ENCODE measurements at regions not wholly inside any gene's neighbourhood (a gene's known extent, or its start where the extent isn't known, plus 50 kb on each side); places are given as distances from the start of the nearest gene placed in this dataset.

DNA sequence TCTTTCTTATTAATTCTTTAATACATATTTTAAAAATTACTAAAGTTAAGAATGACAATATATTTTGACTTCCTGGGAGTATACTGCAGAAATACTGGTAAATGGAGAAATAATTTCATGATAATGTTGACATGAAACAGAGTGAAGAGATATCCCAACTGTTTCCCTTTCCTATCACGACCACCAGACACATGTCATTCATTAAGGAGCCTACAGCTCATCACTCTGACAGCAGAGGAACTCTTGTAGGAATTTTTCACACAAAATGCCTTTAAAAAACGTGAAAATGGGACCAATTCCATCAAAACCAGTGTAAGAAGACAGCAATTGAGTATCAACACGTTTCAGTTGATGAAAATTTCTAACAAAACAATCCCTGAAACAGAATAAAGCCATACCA, 172.9 kb upstream of the CPHXL start:
- Histone ChIP-seq H3K9me3 (no peaks in the 10 kb centered on the region), H3K27me3 (no peaks in the 10 kb centered on the region), H3K4me3 (no peak overlapping the region), H3K36me3 (no peaks in the 10 kb centered on the region)
- DNase-seq = no peak

GRCh38 chr16:75908331-75909117, 182.2 kb upstream of the CPHXL start:
- Histone ChIP-seq H3K27me3 (no peaks in the 10 kb centered on the region), H3K4me3 (no peak overlapping the region), H3K9me3 (no peaks in the 10 kb centered on the region), H3K36me3 (no peaks in the 10 kb centered on the region)
- no peak for DNase-seq

- H3K27me3 ChIP-seq = no peaks in the 10 kb centered on the region
Measured at GRCh38 chr16:75909746-75910145, 183.5 kb upstream of the CPHXL start.

GRCh38 chr16:75911896-75912295, 185.6 kb upstream of the CPHXL start:
- Histone ChIP-seq H3K4me3 (no peak overlapping the region), H3K36me3 (no peaks in the 10 kb centered on the region), H3K27me3 (no peaks in the 10 kb centered on the region), H3K9me3 (no peaks in the 10 kb centered on the region)
- no peak for DNase-seq

More at GRCh38 chr16:75909746-75910145, 183.5 kb upstream of the CPHXL start:
- Histone ChIP-seq H3K4me3 (no peak overlapping the region), H3K36me3 (no peaks in the 10 kb centered on the region), H3K9me3 (no peaks in the 10 kb centered on the region)
- DNase-seq = no peak

GRCh38 chr16:75913958-75914357, 187.7 kb upstream of the CPHXL start:
- H3K9me3 ChIP-seq = no peaks in the 10 kb centered on the region
- no peak for DNase-seq
- H3K36me3 ChIP-seq = no peaks in the 10 kb centered on the region
- no peak overlapping the region for H3K4me3 ChIP-seq
- H3K27me3 ChIP-seq = no peaks in the 10 kb centered on the region

DNA sequence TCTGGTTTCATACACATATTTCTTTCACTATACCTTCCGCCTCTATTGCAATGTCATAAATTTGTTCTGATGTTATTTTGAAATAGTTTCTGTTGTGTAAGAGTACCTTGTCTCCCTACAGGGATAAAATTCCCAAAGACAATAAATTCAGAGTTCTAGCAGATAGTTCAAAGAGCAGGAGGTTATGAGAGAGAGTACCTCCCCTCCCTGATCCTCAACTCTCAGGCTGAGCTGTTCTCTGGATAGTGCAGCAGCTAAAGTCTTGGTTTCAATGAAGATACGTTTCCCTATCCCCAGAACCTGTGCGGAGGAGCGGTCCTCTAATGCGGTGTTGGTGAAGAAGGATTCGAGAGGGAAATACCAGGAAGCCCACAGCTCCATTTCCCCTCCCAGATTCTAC, 190.2 kb upstream of the CPHXL start:
- no peaks in the 10 kb centered on the region for H3K36me3 ChIP-seq
- H3K4me3 ChIP-seq = no peak overlapping the region
- DNase-seq = no peak
- H3K9me3 ChIP-seq = no peaks in the 10 kb centered on the region
- no peaks in the 10 kb centered on the region for H3K27me3 ChIP-seq

GRCh38 chr16:75918109-75918508, 191.8 kb upstream of the CPHXL start:
- no peaks in the 10 kb centered on the region for H3K36me3 ChIP-seq
- DNase-seq = no peak
- H3K4me3 ChIP-seq = no peak overlapping the region
- no peaks in the 10 kb centered on the region for H3K27me3 ChIP-seq
- H3K9me3 ChIP-seq = no peaks in the 10 kb centered on the region

- Histone ChIP-seq H3K4me3 (no peak overlapping the region), H3K27me3 (no peaks in the 10 kb centered on the region), H3K9me3 (no peaks in the 10 kb centered on the region), H3K36me3 (no peaks in the 10 kb centered on the region)
- DNase-seq = peak; percentile 2
Measured at GRCh38 chr16:75919664-75920063, 193.4 kb upstream of the CPHXL start.

DNA sequence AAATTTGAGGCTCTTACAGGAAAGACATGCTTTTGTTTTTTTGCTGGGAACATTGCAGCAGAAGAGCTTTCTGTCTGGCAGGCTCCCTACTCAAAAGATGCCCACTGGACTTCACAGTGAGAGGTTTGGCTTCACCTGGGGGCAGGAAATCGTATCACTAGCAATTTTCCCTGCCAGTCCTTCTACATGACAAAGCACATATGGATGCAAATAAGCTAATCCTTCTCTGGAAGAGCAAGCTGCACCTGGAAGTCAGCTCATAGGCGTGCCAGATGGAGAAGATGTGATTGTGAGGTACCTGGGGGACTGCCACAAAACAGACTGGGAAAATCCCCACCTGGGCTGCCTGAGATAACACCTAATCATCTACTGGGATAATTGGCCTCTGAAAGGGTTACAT, 195.0 kb upstream of the CPHXL start:
- H3K4me3 ChIP-seq = no peak overlapping the region
- H3K27me3 ChIP-seq = no peaks in the 10 kb centered on the region
- DNase-seq = no peak
- H3K36me3 ChIP-seq = no peaks in the 10 kb centered on the region
- H3K9me3 ChIP-seq = no peaks in the 10 kb centered on the region

DNA sequence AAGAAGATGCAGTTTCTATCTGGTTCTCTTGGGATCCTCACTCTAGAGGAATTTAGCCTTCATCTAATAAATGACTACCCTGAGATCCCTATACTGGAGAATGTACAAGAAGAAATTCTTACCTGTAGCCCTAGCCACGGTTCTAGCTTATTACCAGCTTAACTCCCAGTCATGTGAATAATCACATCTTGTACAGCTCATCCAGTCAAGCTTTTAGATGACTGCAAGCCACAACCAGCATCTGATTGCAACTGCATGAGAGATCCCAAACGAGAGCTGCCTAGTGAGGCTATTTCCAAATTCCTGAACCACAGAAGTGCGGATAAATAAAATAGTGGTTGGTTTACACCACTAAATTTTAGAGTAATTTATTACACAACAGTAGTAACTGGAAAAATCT, 196.0 kb upstream of the CPHXL start:
- Histone ChIP-seq H3K4me3 (no peak overlapping the region), H3K9me3 (no peaks in the 10 kb centered on the region), H3K36me3 (no peaks in the 10 kb centered on the region), H3K27me3 (no peaks in the 10 kb centered on the region)
- no peak for DNase-seq

DNA sequence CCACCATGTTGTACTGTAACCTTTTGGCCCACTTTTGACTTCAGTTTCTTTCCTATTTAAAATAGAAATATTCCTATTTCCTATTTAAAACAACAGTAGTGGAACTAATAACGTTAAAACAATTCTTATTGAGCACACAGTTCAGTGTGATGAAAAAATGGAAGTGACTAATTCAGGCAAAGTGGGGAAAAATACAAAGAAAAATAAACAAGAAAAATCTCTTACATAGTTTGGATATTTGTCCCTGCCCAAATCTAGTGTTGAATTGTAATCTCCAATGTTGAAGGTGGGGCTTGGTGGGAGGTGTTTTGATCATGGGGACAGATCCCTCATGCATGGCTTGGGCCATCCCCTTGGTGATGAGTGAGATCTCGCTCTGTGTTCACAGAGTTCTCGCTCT, 198.1 kb upstream of the CPHXL start:
- no peaks in the 10 kb centered on the region for H3K27me3 ChIP-seq
- no peak overlapping the region for H3K4me3 ChIP-seq
- H3K36me3 ChIP-seq = no peaks in the 10 kb centered on the region
- no peaks in the 10 kb centered on the region for H3K9me3 ChIP-seq
- DNase-seq = no peak

- Histone ChIP-seq H3K36me3 (no peaks in the 10 kb centered on the region), H3K9me3 (no peaks in the 10 kb centered on the region), H3K4me3 (no peak overlapping the region), H3K27me3 (no peaks in the 10 kb centered on the region)
- DNase-seq = no peak
Measured at GRCh38 chr16:75927810-75928209, 201.5 kb upstream of the CPHXL start.

DNA sequence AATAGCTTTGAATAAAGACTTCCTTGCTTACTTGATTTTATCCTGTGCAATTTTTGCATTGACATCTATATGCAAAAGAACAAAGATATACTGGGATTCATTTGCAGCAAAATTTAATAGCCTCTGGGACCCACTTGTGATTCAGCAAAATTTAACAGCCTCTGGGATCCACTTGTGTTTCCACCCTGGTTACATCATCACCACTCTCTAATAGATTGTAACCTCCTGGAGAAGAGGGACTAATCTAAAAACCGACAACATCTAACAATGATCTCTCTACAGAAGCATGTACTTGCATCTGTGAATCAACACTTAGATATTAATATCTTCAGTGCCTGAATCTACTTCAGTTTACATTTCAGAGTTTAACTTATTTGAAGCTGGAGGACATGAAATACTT, 202.0 kb upstream of the CPHXL start:
- no peak for DNase-seq
- no peaks in the 10 kb centered on the region for H3K9me3 ChIP-seq
- no peaks in the 10 kb centered on the region for H3K36me3 ChIP-seq
- no peaks in the 10 kb centered on the region for H3K27me3 ChIP-seq
- H3K4me3 ChIP-seq = no peak overlapping the region

DNA sequence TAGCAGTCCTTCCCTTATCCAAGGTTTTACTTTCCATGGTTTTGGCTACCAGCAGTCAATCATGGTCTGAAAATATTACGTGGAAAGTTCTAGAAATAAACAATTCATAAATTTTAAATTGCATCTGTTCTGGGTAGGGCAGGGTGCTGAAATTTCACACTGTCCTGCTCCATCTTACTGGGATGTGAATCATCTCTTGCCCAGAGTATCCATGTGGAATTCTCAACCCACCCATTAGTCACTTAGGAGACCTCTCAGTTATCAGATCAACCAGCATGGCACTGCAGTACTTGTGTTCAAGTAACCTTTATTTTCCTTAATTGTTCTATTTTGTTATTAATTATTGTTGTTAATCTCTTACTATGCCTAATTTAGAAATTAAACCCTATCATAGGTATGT, 202.8 kb upstream of the CPHXL start:
- Histone ChIP-seq H3K9me3 (no peaks in the 10 kb centered on the region), H3K27me3 (no peaks in the 10 kb centered on the region), H3K4me3 (no peak overlapping the region), H3K36me3 (no peaks in the 10 kb centered on the region)
- DNase-seq = no peak

DNA sequence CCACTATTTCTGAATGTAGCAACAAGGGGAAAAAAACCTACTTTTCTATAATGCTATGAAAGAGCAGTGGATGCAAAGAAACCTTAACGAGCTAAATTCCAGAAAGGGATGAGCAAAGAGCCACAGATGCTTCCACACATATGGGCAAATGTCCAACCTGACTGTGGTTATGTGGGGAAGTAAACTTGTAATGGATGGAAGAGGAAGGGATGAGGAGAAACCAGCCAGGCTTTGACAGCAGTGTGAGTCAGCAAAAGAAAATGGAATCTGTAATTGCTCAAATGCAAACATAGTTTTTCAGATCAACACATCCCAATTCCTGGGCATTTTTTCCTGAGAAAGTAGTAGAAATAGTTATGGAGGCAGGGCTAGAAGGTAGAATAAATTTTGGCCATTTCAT, 204.8 kb upstream of the CPHXL start:
- no peaks in the 10 kb centered on the region for H3K27me3 ChIP-seq
- DNase-seq = peak; percentile 29
- H3K9me3 ChIP-seq = no peaks in the 10 kb centered on the region
- no peak overlapping the region for H3K4me3 ChIP-seq
- no peaks in the 10 kb centered on the region for H3K36me3 ChIP-seq

GRCh38 chr16:75931970-75932369, 205.7 kb upstream of the CPHXL start:
- no peaks in the 10 kb centered on the region for H3K9me3 ChIP-seq
- H3K27me3 ChIP-seq = no peaks in the 10 kb centered on the region
- DNase-seq = no peak
- no peaks in the 10 kb centered on the region for H3K36me3 ChIP-seq
- no peak overlapping the region for H3K4me3 ChIP-seq

GRCh38 chr16:75938818-75939217, 212.5 kb upstream of the CPHXL start:
- H3K27me3 ChIP-seq = no peaks in the 10 kb centered on the region
- H3K4me3 ChIP-seq = no peak overlapping the region
- no peaks in the 10 kb centered on the region for H3K36me3 ChIP-seq
- H3K9me3 ChIP-seq = no peaks in the 10 kb centered on the region
- DNase-seq = peak; percentile 43

GRCh38 chr16:75942351-75942750, 216.1 kb upstream of the CPHXL start:
- no peak for DNase-seq
- Histone ChIP-seq H3K9me3 (no peaks in the 10 kb centered on the region), H3K27me3 (no peaks in the 10 kb centered on the region), H3K4me3 (no peak overlapping the region), H3K36me3 (no peaks in the 10 kb centered on the region)

GRCh38 chr16:75942936-75943335, 216.6 kb upstream of the CPHXL start:
- H3K9me3 ChIP-seq = no peaks in the 10 kb centered on the region
- H3K27me3 ChIP-seq = no peaks in the 10 kb centered on the region
- H3K36me3 ChIP-seq = no peaks in the 10 kb centered on the region
- no peak for DNase-seq
- H3K4me3 ChIP-seq = no peak overlapping the region
